Stimulated activated naive CD8-positive, alpha-beta T cell treated with anti-CD3 and anti-CD28 coated beads, Interleukin-15, amount 100 ng/mL, for 72 hours (primary cell): ENCODE measurements at regions not wholly inside any gene's neighbourhood (a gene's known extent, or its start where the extent isn't known, plus 50 kb on each side); places are given as distances from the start of the nearest gene placed in this dataset.
A peak's percentile ranks its signal among the peaks of the same experiment; 100 is the strongest.

Source experiments
- ATAC-seq: fragments of 150-1000 bp; cut with Tn5 transposase; 2 replicates; pipeline ENCODE4 v1.10.0; 2021; ENCODE audit warnings: mild to moderate bottlenecking, moderate library complexity
- DNase-seq, 2 donors: peaks; one replicate each; pipeline ENCODE4 v3.0.0; 2021 to 2022
- H3K27ac Mint-ChIP-seq, 2 donors: one replicate each; pipeline ENCODE4 v1.8.0; 2022; ENCODE audit warnings: mild to moderate bottlenecking in 2 of 2, mixed read lengths in 2 of 2, moderate library complexity in 2 of 2
- H3K27me3 Mint-ChIP-seq: one replicate; pipeline ENCODE4 v1.8.0; 2022; ENCODE audit warnings: mixed read lengths
- H3K4me1 Mint-ChIP-seq: one replicate; pipeline ENCODE4 v1.8.0; 2022; ENCODE audit warnings: mild to moderate bottlenecking, mixed read lengths
- H3K4me3 Mint-ChIP-seq, 2 donors: one replicate each; pipeline ENCODE4 v1.8.0; 2022; ENCODE audit warnings: mild to moderate bottlenecking in 2 of 2, mixed read lengths in 2 of 2, moderate library complexity in 1 of 2
- H3K9me3 Mint-ChIP-seq, 2 donors: one replicate each; pipeline ENCODE4 v1.8.0; 2022; ENCODE audit warnings: mixed read lengths in 2 of 2

DNA sequence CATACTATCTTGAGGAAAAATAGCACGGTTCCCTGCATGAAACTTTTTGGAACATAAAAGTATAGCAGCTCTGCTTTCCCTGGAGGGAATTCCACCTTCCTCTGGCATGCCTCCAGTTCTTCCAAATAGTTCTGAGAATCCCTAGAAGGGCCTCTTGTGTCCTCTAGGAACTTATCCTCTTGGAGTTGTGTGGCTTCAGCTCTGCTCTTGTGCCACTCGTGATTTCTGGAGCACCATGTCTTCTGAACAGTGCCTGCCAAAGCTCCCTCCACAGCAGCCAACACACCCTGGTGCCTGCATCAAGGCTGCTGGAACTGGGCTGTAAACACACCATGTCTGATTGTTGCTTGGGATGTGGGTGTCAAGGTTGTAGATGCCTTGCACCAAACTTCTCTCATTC is 65.7 kb upstream of the FLT1 start:
- H3K4me1 Mint-ChIP-seq, result no peaks in the 10 kb centered on the region
- no peaks in the 10 kb centered on the region for H3K27me3 Mint-ChIP-seq
- DNase-seq, result no peak
- no peak overlapping the region for H3K4me3 Mint-ChIP-seq
- ATAC-seq, result no peak
- H3K27ac Mint-ChIP-seq, result no peak overlapping the region
- H3K9me3 Mint-ChIP-seq, result no peaks in the 10 kb centered on the region

GRCh38 chr13:28559636-28560259 is 64.8 kb upstream of the FLT1 start:
- H3K4me3 Mint-ChIP-seq, result no peak overlapping the region
- H3K27ac Mint-ChIP-seq, result no peak overlapping the region
- DNase-seq, result no peak
- no peaks in the 10 kb centered on the region for H3K27me3 Mint-ChIP-seq
- H3K4me1 Mint-ChIP-seq, result no peaks in the 10 kb centered on the region
- no peak for ATAC-seq
- no peaks in the 10 kb centered on the region for H3K9me3 Mint-ChIP-seq

DNA sequence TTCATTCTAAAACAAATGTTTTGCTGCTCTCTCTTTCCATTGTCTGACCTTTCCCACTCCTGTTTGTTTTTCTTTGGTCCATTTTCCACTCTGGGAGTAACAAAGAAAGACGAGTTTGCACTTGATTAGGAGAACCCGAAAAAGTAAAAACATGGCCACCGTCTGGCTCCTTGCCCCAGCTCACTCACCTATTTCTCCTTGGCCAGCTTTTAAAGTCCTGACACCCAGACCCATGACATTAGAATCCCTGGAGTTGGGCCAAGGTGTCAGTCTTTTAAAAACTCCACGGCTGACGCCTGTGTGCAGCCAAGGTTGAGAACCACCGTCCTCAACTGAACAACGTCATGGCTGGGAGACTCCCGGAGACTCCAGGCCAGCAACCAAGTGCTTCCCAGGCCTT is 63.6 kb upstream of the FLT1 start:
- H3K27ac Mint-ChIP-seq, result no peak overlapping the region
- no peaks in the 10 kb centered on the region for H3K9me3 Mint-ChIP-seq
- H3K4me3 Mint-ChIP-seq, result no peak overlapping the region
- DNase-seq, result no peak
- no peaks in the 10 kb centered on the region for H3K4me1 Mint-ChIP-seq
- no peak for ATAC-seq
- no peaks in the 10 kb centered on the region for H3K27me3 Mint-ChIP-seq

DNA sequence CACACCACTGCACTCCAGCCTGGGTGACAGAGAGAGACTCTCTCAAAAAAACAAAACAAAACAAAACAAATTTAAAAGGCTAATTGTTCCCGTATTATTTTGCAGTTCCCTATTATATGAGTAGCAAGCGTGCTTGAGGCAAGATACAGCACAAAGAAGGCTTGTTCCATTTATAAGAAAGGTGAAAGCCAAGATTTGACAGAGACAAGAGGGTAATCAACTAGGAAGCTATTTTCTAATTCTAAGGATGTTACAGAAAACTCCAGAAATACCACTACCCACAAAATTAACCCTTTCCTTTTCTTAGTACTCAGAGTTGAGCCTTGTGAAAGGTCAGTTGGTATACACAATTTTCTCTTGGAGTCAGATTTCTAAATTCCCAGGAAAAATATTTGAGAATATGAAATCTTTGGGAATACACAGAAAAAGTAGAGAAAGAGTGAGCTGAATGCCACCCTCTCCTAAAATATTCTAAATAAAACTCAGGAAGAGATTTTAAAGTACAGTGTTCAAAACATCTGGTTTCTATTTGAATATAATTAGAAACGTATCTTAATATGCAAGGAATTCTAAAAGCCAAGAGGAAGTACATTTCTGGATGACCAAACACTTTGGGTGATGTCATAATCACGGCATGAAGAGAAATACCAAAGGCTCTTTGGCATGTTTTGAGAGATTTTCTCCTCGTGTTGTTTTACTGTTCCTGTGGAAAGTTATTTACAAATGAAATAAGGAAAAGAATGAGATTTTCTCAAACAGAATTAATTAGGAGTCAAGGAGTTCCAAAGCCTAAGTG is 63.0 kb upstream of the FLT1 start:
- H3K27me3 Mint-ChIP-seq, result no peaks in the 10 kb centered on the region

DNA sequence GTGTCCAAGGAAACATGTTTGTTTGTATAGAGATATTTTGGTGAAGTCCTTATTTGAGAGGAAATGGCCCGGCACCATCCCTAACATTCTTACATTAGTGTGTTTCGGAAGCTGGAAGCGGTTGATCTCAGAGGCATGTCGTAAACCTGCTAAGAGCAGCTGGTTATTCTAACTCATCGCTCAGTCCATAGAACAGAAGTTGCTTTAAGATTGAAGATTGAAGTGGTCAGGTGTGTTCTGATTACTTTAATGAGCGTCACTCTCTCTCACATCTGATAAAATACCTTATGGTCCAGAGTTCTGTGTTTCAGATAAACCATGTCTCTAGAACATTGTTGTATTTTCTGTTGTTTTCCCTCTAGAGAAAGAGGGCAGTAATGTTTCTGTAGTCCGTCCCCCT is 60.2 kb upstream of the FLT1 start:
- Mint-ChIP-seq H3K4me1 (no peaks in the 10 kb centered on the region), H3K9me3 (no peaks in the 10 kb centered on the region), H3K27ac (no peak overlapping the region), H3K27me3 (no peaks in the 10 kb centered on the region), H3K4me3 (no peak overlapping the region)
- ATAC-seq (no peak), DNase-seq (no peak)

More for the DNA sequence above, 63.0 kb upstream of the FLT1 start:
- no peak overlapping the region for H3K4me3 Mint-ChIP-seq
- no peak overlapping the region for H3K27ac Mint-ChIP-seq
- DNase-seq, result no peak
- H3K4me1 Mint-ChIP-seq, result no peaks in the 10 kb centered on the region
- ATAC-seq, result no peak
- no peaks in the 10 kb centered on the region for H3K9me3 Mint-ChIP-seq

DNA sequence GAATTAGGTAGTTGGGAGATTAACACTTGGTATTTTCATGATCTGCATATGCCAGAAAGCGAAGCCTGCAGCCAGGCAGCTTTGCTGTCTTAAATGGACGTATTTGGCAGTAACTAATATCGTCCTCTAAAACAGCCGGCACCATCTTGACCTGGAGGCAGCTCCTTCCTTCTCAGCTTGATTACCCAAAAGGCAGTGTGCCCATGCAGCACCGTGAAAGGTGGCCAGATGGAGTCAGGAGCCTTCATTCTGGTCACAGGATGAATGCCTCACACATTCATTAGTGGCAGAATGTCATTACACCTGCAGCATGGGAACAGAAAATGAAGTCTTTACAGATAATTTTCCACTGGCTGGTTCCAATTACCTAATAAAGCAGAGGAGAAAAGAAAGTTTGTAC is 59.0 kb upstream of the FLT1 start:
- Mint-ChIP-seq H3K27me3 (peaks cover 6% of the 10 kb centered on the region), H3K4me1 (no peaks in the 10 kb centered on the region), H3K9me3 (no peaks in the 10 kb centered on the region), H3K4me3 (no peak overlapping the region), H3K27ac (no peak overlapping the region)
- ATAC-seq (no peak), DNase-seq (no peak)

DNA sequence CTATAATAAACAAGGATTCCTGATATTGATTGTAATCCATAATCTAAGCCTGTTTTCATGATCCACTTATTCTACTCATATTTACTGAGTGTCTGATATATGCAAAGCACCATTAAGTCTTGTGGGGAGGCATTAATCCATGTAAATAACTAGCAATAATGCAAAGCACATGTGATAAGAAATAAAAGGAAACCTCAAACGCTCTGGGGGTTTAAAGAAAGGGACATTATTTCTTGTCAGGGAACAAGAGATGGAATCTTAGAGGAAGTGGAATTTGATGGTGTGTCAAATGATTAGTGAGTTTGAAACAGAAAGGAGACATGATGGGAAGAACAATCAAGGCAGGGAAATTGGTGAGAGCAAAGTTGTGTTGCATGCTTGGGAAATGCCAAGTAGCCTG is 57.4 kb upstream of the FLT1 start:
- H3K9me3 Mint-ChIP-seq, result no peaks in the 10 kb centered on the region
- peaks cover 14% of the 10 kb centered on the region for H3K27me3 Mint-ChIP-seq
- ATAC-seq (no peak), DNase-seq (no peak)
- H3K4me1 Mint-ChIP-seq, result no peaks in the 10 kb centered on the region
- no peak overlapping the region for H3K4me3 Mint-ChIP-seq
- peak overlapping the region in 1 of 2 donors; percentile 64 for H3K27ac Mint-ChIP-seq

- Mint-ChIP-seq H3K4me3 (no peak overlapping the region), H3K27me3 (peaks cover 16% of the 10 kb centered on the region), H3K9me3 (no peaks in the 10 kb centered on the region), H3K27ac (no peak overlapping the region), H3K4me1 (no peaks in the 10 kb centered on the region)
- no peak for DNase-seq
- no peak for ATAC-seq
Observed at GRCh38 chr13:28551498-28551895, 56.6 kb upstream of the FLT1 start.

GRCh38 chr13:28550721-28551497 is 56.0 kb upstream of the FLT1 start:
- no peak overlapping the region for H3K27ac Mint-ChIP-seq
- no peak for ATAC-seq

DNA sequence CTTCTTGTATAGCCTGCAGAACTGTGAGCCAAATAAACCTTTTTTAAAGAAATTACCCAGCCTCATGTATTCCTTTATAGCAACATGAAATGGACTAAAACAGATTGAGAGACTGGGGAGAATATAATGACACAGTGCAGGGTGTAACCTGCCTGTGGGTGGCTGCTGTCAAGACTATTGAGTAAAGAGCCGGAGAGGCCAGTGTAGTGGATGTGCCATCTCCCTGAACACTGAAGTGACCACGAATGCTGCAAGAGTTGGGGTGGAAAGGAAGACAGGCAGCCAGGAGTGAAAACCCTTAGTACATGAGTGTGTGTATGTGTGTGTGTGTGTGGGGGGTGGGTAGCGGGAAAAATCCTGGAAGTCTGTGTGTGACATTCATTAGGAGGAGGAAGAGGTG is 55.2 kb upstream of the FLT1 start:
- no peak overlapping the region for H3K4me3 Mint-ChIP-seq
- no peak for ATAC-seq

More at GRCh38 chr13:28550721-28551497, 56.0 kb upstream of the FLT1 start:
- no peak for DNase-seq
- Mint-ChIP-seq H3K27me3 (peaks cover 16% of the 10 kb centered on the region), H3K9me3 (no peaks in the 10 kb centered on the region), H3K4me3 (no peak overlapping the region), H3K4me1 (no peaks in the 10 kb centered on the region)

GRCh38 chr13:28548872-28549271 is 53.9 kb upstream of the FLT1 start:
- H3K27me3 Mint-ChIP-seq, result peaks cover 21% of the 10 kb centered on the region
- no peak for ATAC-seq
- no peak overlapping the region for H3K27ac Mint-ChIP-seq
- H3K4me3 Mint-ChIP-seq, result no peak overlapping the region
- H3K9me3 Mint-ChIP-seq, result peaks cover 9 to 10% of the 10 kb centered on the region in 2 donors
- no peaks in the 10 kb centered on the region for H3K4me1 Mint-ChIP-seq
- no peak for DNase-seq

More for the DNA sequence above, 55.2 kb upstream of the FLT1 start:
- Mint-ChIP-seq H3K9me3 (no peaks in the 10 kb centered on the region), H3K27me3 (peaks cover 16% of the 10 kb centered on the region), H3K4me1 (no peaks in the 10 kb centered on the region), H3K27ac (peak overlapping the region in 1 of 2 donors; percentile 77)
- no peak for DNase-seq

DNA sequence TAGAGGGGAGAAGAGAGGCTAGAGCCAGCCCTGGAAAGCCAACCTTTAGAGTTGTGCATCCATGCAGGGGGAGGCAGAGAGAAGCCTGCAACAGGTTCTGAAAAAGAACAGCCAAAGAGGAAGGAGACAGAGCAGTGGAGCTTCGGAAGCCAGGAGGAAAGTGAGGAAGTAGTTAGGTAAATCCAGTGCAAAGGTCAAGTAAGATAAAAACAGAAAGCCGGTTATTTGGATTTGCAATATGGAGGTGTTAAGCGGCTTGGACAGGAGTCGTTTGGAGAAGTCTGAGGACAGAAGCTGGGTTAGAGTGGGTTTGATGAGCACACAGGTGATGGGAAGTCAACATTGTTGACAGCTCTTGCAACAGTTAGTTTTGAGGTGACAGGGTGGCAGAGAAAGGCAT is 53.5 kb upstream of the FLT1 start:
- Mint-ChIP-seq H3K27ac (no peak overlapping the region), H3K4me1 (no peaks in the 10 kb centered on the region), H3K4me3 (no peak overlapping the region), H3K9me3 (peaks cover 13% of the 10 kb centered on the region in 2 donors), H3K27me3 (peaks cover 25% of the 10 kb centered on the region)
- ATAC-seq (no peak), DNase-seq (no peak)

DNA sequence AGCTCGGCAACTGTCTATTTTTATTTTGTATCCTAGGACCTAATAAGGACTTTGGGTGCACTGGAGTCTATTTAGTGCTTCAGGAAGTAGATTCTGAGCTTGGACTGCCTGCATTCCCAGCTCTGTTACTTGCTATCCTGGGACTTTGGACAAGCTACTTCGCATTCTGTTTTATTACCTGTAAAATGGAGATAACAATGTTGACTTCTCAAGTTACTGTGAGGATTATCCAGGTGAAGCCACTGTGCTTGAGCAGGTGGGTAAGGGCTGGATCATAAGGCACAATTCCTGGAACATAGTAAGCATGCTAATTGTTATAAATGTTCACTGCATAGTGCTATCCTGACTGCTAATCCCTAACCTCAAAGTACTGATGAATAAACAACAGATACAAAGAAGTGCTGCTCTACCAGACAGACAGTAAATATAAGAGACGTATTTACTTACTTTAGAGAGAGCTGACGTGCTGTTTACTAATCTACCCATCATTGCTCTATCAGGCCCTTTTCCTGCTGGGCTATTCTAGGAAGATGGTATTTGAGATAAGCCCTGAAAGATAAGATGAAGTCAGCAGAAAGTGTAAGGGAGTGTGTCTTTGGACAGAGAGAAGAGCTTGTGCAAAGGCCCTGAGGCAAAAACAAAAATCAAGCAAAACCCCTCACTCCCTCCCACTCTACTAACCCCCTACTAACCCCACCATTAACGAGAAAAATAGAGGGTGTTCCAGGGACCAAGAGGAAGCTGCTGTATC is 50.8 kb upstream of the FLT1 start:
- Mint-ChIP-seq H3K27me3 (peaks cover 36% of the 10 kb centered on the region), H3K27ac (no peak overlapping the region), H3K9me3 (peaks cover 20 to 24% of the 10 kb centered on the region in 2 donors), H3K4me1 (no peaks in the 10 kb centered on the region), H3K4me3 (no peak overlapping the region)
- DNase-seq, result no peak
- ATAC-seq, result no peak
